Dedifferentiated amniotic fluid mesenchymal stem cell (primary cell): ENCODE measurements at regions not wholly inside any gene's neighbourhood (a gene's known extent, or its start where the extent isn't known, plus 50 kb on each side); places are given as distances from the start of the nearest gene placed in this dataset.
"Not testable (repeated sequence)": the region's sequence is repeated elsewhere in the genome, so short reads cannot be mapped to it uniquely, and the experiment has no call there.

ENCODE experiments used
- DNase-seq: peaks from one replicate; pipeline ENCODE4 v3.0.0-alpha.2; 2016; ENCODE audit errors: extremely low spot score

DNA sequence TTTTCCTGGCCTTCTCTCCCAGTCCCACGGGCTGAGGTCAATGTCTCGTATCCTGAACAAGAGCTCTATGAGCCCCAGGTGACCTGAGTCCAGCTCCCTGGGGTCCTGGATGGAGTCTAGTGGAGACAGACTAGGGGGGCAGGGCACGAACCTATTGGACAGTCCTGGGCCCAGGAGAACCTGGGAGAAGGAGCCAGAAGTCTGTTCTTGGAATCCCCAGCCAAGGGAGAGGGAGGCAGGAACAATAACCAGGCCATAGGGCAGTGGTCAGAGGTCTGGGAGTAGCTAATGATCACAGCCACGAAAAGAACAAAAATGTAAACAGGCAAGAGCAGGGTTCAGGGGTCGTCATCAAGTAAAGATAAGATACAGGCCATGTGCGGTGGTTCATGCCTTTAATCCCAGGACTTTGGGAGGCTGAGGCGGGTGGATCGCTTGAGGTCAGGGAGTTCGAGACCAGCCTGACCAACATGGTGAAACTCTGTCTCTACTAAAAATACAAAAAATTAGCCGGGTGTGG is 60.8 kb downstream of the COPRS start:
- DNase-seq = no peak

DNA sequence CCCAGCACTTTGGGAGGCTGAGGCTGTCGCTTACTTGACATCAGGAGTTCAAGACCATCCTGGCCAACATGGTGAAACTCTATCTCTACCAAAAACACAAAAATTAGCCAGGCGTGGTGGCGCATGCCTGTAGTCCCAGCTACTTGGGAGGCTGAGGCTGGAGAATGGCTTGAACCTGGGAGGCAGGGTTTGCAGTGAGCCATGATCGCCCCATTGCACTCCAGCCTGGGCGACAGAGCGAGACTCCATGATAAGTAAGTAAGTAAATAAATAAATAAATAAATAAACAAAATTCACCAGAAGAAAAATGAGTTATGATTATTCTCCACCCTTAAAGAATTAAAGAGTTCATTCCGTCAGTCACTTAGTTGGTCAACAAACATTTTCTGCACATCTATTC is 63.1 kb downstream of the COPRS start:
- DNase-seq = not testable (repeated sequence)

GRCh38 chr17:31794111-31794510 is 64.9 kb downstream of the COPRS start:
- DNase-seq = no peak

DNA sequence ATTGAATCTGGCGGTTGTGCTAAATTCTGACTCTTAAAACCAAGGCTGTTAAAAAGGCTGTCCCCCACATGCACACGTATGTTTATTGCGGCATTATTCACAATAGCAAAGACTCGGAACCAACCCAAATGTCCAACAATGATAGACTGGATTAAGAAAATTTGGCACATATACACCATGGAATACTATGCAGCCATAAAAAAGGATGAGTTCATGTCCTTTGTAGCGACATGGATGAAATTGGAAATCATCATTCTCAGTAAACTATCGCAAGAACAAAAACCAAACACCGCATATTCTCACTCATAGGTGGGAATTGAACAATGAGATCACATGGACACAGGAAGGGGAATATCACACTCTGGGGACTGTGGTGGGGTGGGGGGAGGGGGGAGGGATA is 65.4 kb downstream of the COPRS start:
- not testable (repeated sequence) for DNase-seq

DNA sequence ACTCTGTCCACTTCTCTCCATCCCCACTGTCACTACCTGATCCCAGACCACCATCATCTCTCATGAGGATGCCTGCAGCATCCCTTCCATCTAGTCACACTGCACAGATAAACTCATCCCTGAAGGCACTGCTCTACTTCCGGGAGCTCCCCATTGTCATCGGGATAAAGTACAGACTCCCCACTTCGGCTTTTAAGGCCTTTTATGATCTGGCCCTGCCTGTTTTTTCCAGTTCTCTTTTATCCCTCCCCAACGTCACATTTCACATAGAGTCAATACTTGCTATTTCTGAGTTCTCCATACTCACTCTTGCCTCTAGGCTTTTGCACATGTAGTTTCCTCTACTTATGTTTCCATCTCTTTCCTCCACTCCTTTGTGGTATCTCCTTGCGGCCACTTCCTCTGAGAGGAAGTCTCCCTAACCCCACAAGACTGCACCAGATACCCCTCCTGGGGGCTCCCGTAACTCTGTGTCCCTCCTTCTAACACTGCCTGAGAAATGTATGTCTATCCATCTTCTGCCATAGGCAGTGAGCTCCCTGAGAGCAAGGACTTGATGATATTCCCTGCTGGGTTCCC is 66.9 kb downstream of the COPRS start:
- DNase-seq = no peak

GRCh38 chr17:31789707-31790505 is 69.1 kb downstream of the COPRS start:
- no peak for DNase-seq

- no peak for DNase-seq
These were observed 70.1 kb downstream of the COPRS start for GRCh38 chr17:31788956-31789355.

GRCh38 chr17:31788571-31788946 is 70.5 kb downstream of the COPRS start:
- DNase-seq = no peak

DNA sequence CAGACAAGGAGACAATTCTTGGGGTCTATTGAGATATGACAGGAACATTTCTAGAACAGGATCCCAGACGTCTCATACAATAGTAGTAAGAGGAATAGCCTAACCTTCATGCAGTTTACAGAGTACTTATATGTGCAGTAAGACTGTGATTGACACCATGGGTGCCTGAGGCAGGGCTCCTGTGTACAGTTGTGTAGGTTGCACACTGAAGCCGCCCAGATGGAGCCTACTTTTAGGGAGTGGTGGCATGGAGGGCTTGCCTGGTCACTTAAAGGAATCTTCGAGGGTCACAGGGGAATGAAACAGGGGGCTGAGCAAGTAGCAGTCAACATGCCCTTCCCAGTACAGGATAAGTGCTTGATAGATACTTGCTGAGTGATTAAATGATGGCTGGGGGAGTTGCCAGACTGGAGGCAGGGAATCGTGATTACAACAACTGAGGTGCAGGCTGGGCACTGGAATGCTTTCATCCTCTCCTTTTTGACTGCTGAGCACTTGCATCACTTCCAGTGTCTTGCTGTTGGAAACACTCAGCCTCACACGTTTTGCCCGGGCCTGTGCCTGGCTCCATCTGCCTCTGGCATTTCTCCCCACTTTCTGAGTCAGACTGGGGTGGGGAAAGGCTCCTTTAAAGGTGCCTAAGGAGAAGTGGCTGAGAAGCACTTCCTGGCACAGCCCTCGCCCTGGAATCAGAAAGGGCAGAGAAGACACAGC is 71.0 kb downstream of the COPRS start:
- peak; percentile 76 for DNase-seq

GRCh38 chr17:31786796-31787481 is 72.1 kb downstream of the COPRS start:
- no peak for DNase-seq

GRCh38 chr17:31780483-31780882 is 78.6 kb downstream of the COPRS start:
- no peak for DNase-seq

GRCh38 chr17:31778523-31778922 is 80.5 kb downstream of the COPRS start:
- no peak for DNase-seq

DNA sequence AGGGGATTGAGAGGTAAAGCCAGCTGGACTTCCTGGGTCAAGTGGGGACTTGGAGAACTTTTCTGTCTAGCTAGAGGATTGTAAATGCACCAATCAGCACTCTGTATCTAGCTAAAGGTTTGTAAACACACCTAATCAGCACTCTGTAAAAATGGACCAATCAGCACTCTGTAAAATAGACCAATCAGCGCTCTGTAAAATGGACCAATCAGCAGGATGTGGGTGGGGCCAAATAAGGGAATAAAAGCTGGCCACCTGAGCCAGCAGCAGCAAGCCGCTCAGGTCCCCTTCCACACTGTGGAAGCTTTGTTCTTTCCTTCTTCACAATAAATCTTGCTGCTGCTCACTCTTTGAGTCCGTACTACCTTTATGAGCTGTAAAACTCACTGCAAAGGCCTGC is 87.7 kb downstream of the COPRS start:
- DNase-seq = not testable (repeated sequence)

DNA sequence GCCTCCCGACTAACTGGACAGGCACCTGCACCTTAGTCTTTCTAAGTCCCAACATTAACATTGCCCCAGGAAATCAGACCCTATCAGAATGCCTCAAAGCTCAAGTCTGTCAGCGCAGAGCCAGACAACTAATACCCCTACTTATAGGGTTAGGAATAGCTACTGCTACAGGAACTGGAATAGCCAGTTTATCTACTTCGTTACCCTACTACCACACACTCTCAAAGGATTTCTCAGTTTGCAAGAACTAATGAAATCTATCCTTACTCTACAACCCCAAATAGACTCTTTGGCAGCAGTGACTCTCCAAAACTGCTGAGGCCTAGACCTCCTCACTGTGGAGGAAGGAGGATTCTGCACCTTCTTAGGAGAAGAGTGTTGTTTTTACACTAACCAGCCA is 88.5 kb downstream of the COPRS start:
- not testable (repeated sequence) for DNase-seq

- DNase-seq = not testable (repeated sequence)
These were observed 97.1 kb downstream of the COPRS start for GRCh38 chr17:31761836-31762510.

GRCh38 chr17:31758646-31759045 is 100.4 kb downstream of the COPRS start:
- DNase-seq = no peak

DNA sequence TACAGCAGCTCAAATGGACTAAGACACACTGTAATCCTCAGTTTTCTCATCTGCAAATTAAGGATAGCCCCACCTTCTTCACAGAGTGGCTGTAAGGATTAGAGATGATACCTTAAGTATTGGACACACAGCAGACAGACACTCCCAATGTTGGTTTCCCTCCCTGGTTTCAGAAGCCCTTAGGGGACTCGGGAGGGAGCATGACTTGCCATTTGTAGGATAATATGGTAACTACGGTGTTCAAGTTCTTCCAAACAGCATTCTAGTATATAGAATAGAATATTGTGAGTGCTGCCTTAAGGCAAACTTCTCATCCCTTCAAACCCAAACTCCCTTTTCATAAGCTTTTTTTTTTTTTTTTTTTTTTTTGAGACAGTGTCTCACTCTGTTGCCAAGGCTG is 101.9 kb downstream of the COPRS start:
- no peak for DNase-seq

DNA sequence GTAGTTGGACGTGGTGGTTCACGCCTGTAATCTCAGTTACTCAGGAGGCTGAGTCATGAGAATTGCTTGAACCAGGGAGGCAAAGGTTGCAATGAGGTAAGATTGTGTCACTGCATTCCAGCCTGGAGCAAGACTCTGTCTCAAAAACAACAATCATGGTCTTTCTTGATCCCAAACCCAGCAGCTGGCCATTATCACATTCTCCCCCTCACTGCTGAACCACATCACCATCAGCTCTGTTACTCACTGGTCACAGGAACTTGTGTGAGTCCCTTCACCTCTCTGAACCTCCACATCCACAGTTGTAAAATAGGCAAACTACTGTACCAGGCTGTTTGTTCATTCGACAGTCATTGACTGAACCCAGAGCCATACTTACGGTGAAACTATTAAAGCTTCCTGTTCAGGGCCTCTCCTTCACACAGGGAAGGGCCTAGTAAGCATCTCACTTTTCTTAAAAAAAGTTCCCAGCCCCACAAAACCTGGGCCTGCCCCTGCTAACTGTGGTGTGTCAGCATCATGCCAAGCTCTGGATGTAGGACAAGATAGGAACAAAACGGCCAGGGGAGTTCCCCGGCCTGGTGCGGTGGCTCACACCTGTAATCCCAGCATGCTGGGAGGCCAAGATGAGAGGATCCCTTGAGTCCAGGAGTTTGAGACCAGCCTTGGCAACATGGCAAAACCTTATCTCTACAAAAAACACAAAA is 104.7 kb downstream of the COPRS start:
- no peak for DNase-seq

GRCh38 chr17:31753011-31753410 is 106.0 kb downstream of the COPRS start:
- no peak for DNase-seq

GRCh38 chr17:31752584-31752983 is 106.5 kb downstream of the COPRS start:
- no peak for DNase-seq

DNA sequence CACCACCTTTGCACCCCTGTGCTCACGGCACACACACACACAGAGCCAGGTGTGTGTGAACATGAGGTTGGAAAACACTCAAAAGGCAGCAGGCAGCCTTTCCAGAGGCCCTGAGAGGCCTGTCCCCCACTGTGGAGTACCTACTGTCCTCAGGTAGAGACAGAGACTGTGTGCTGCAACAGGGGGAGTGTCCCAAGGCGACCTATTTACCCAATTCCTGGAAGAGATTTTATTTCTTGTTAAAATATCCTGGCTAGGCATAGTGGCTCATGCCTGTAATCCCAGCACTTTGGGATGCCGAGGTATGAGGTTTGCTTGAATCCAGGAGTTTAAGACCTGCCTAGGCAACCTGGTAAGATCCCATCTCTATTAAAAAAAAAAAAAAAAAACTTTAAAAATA is 108.5 kb downstream of the COPRS start:
- no peak for DNase-seq
